GM19239 (cell line): ENCODE measurements at regions not wholly inside any gene's neighbourhood (a gene's known extent, or its start where the extent isn't known, plus 50 kb on each side); places are given as distances from the start of the nearest gene placed in this dataset.
"Not testable (repeated sequence)": the region's sequence is repeated elsewhere in the genome, so short reads cannot be mapped to it uniquely, and the experiment has no call there.

ENCODE experiments used
- DNase-seq: peaks from one replicate; pipeline ENCODE4 v3.0.0; 2011; ENCODE audit warnings: low spot score; ENCODE audit not compliant: insufficient read length
- FAIRE-seq: peaks from 2 replicates; lab custom pipeline; 2011; peaks lifted over from hg19 to GRCh38; lab: Jason Lieb, UNC

GRCh38 chrX:26653050-26653449 lies 437.1 kb downstream of the MAGEB5 start:
- no peak for FAIRE-seq

GRCh38 chrX:26651755-26652154 lies 435.8 kb downstream of the MAGEB5 start:
- no peak for DNase-seq
- no peak for FAIRE-seq

More at GRCh38 chrX:26653050-26653449, 437.1 kb downstream of the MAGEB5 start:
- no peak for DNase-seq

GRCh38 chrX:26649534-26649933 lies 433.6 kb downstream of the MAGEB5 start:
- FAIRE-seq (peak; percentile 57), DNase-seq (no peak)

- DNase-seq (no peak), FAIRE-seq (no peak)
These were observed 415.4 kb downstream of the MAGEB5 start for GRCh38 chrX:26631385-26631784.

GRCh38 chrX:26613956-26614355 lies 398.0 kb downstream of the MAGEB5 start:
- FAIRE-seq (no peak), DNase-seq (no peak)

- no peak for FAIRE-seq
These were observed 391.0 kb downstream of the MAGEB5 start for GRCh38 chrX:26606971-26607370.

GRCh38 chrX:26597981-26598380 lies 382.0 kb downstream of the MAGEB5 start:
- DNase-seq = no peak
- FAIRE-seq = no peak

More at GRCh38 chrX:26606971-26607370, 391.0 kb downstream of the MAGEB5 start:
- no peak for DNase-seq

GRCh38 chrX:26590849-26591248 lies 374.9 kb downstream of the MAGEB5 start:
- DNase-seq (no peak), FAIRE-seq (no peak)

GRCh38 chrX:26586570-26586969 lies 370.6 kb downstream of the MAGEB5 start:
- DNase-seq (no peak), FAIRE-seq (no peak)

- DNase-seq = no peak
- FAIRE-seq = no peak
These were observed 365.1 kb downstream of the MAGEB5 start for GRCh38 chrX:26581091-26581490.

GRCh38 chrX:26580021-26580420 lies 364.1 kb downstream of the MAGEB5 start:
- FAIRE-seq = no peak
- DNase-seq = no peak

- no peak for DNase-seq
- no peak for FAIRE-seq
These were observed 358.3 kb downstream of the MAGEB5 start for GRCh38 chrX:26574234-26574633.

- FAIRE-seq = no peak
- no peak for DNase-seq
These were observed 346.2 kb downstream of the MAGEB5 start for GRCh38 chrX:26562156-26562555.

- FAIRE-seq (no peak), DNase-seq (no peak)
These were observed 343.9 kb downstream of the MAGEB5 start for GRCh38 chrX:26559855-26560254.

- FAIRE-seq = no peak
These were observed 342.9 kb downstream of the MAGEB5 start for GRCh38 chrX:26558719-26559386.

GRCh38 chrX:26557691-26558321 lies 341.8 kb downstream of the MAGEB5 start:
- DNase-seq (no peak), FAIRE-seq (no peak)

More at GRCh38 chrX:26558719-26559386, 342.9 kb downstream of the MAGEB5 start:
- DNase-seq = no peak

- FAIRE-seq, DNase-seq: not testable (repeated sequence)
These were observed 309.8 kb downstream of the MAGEB5 start for GRCh38 chrX:26525768-26526167.

GRCh38 chrX:26522501-26522900 lies 306.5 kb downstream of the MAGEB5 start:
- DNase-seq (no peak), FAIRE-seq (no peak)

GRCh38 chrX:26511589-26512363 lies 295.8 kb downstream of the MAGEB5 start:
- FAIRE-seq = no peak

GRCh38 chrX:26470941-26471340 lies 255.0 kb downstream of the MAGEB5 start:
- DNase-seq = no peak
- no peak for FAIRE-seq

More at GRCh38 chrX:26511589-26512363, 295.8 kb downstream of the MAGEB5 start:
- no peak for DNase-seq

GRCh38 chrX:26466387-26466786 lies 250.4 kb downstream of the MAGEB5 start:
- no peak for DNase-seq
- FAIRE-seq = no peak
